Activated CD8-positive, alpha-beta T cell treated with anti-CD3 and anti-CD28 coated beads for 36 hours (primary cell): ENCODE measurements at regions not wholly inside any gene's neighbourhood (a gene's known extent, or its start where the extent isn't known, plus 50 kb on each side); places are given as distances from the start of the nearest gene placed in this dataset.

Experiments used
- ATAC-seq: fragments of 200-7000 bp; cut with Tn5 transposase; one replicate; pipeline ENCODE4 v1.10.0; 2021; ENCODE audit warnings: mild to moderate bottlenecking, moderate library complexity
- CTCF ChIA-PET: fragments of 350-600 bp; sonication (Branson Sonifier 250); formaldehyde crosslinking; loops from one replicate; lab custom pipeline; 2021; ENCODE audit warnings: antibody characterized with exemption; lab: Charles Lee
- POLR2A ChIA-PET: fragments of 350-600 bp; sonication (Branson Sonifier 250); formaldehyde crosslinking; loops from one replicate; lab custom pipeline; 2021; ENCODE audit warnings: antibody characterized with exemption; lab: Charles Lee
- DNase-seq: peaks from one replicate; pipeline ENCODE4 v3.0.0-alpha.2; 2020
- H3K27ac Mint-ChIP-seq: one replicate; pipeline ENCODE4 v1.8.0; 2021; ENCODE audit warnings: mild to moderate bottlenecking, mixed read lengths
- H3K27me3 Mint-ChIP-seq: one replicate; pipeline ENCODE4 v1.8.0; 2021; ENCODE audit warnings: mixed read lengths
- H3K36me3 Mint-ChIP-seq: one replicate; pipeline ENCODE4 v1.8.0; 2021; ENCODE audit warnings: low read depth, mixed read lengths
- H3K4me1 Mint-ChIP-seq: one replicate; pipeline ENCODE4 v1.8.0; 2021; ENCODE audit warnings: low read depth, mixed read lengths
- H3K4me3 Mint-ChIP-seq: one replicate; pipeline ENCODE4 v1.8.0; 2021; ENCODE audit warnings: mild to moderate bottlenecking, moderate library complexity, mixed read lengths
- H3K9me3 Mint-ChIP-seq: one replicate; pipeline ENCODE4 v1.8.0; 2021; ENCODE audit warnings: mixed read lengths
- intact Hi-C: fragments of 100-400 bp; cut with micrococcal nuclease; formaldehyde crosslinking; loops from one replicate; pipeline ENCODE4 v1.10.0; 2022
- TF ChIP-seq, protein P1 (sequence below): fragments of 200-600 bp; IDR thresholded peaks from one replicate; pipeline ENCODE4 v1.8.0; 2022; ENCODE audit warnings: antibody characterized with exemption, mild to moderate bottlenecking

DNA sequence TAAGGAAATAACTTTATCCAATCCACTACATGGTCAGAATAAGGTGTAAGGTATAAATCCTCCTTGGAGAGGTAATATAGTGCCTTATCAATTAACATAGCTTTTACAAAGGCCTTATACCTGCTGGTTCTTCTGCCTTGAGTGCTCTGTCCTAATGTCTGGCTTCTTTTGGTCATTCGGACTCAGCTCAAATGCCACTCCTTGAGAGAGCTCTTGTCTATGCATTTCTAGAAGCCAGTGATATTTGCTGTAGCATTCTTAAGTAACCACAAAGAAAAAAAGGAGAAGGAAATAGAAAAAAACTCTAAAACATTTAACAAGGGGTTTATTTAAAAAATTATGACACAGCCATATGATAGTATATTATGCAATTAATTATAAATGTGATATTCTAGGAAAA is 444.8 kb upstream of the SLIT2 start:
- Mint-ChIP-seq H3K4me3 (no peak overlapping the region), H3K4me1 (no peaks in the 10 kb centered on the region), H3K27ac (no peak overlapping the region), H3K9me3 (peaks cover 7% of the 10 kb centered on the region), H3K27me3 (no peaks in the 10 kb centered on the region), H3K36me3 (no peaks in the 10 kb centered on the region)
- DNase-seq: no peak
- CTCF ChIA-PET: no interaction called here
- POLR2A ChIA-PET: no interaction called here
- TF ChIP-seq, protein P1, sequence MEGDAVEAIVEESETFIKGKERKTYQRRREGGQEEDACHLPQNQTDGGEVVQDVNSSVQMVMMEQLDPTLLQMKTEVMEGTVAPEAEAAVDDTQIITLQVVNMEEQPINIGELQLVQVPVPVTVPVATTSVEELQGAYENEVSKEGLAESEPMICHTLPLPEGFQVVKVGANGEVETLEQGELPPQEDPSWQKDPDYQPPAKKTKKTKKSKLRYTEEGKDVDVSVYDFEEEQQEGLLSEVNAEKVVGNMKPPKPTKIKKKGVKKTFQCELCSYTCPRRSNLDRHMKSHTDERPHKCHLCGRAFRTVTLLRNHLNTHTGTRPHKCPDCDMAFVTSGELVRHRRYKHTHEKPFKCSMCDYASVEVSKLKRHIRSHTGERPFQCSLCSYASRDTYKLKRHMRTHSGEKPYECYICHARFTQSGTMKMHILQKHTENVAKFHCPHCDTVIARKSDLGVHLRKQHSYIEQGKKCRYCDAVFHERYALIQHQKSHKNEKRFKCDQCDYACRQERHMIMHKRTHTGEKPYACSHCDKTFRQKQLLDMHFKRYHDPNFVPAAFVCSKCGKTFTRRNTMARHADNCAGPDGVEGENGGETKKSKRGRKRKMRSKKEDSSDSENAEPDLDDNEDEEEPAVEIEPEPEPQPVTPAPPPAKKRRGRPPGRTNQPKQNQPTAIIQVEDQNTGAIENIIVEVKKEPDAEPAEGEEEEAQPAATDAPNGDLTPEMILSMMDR: no peak
- no peak for ATAC-seq
- intact Hi-C loops: no loop called here

DNA sequence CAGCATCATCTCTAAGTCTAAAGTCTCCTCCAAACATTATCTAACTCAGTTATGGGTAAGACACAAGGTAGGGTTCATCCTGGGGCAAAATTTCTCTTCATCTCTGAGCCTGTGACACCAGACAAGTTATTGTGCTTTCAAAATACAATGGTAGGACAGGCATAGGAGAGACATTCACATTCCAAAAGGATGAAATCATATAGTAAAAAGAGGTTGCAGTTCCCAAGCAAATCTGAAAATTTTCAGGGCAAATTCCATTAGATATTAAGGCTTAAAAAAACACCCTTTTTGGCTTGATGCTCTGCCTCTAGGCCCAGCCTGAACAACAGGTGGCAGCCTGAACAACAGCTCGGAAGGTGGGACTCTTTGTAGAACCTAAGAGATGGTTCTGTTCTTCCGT is 448.3 kb upstream of the SLIT2 start:
- no peaks in the 10 kb centered on the region for H3K27me3 Mint-ChIP-seq
- ChIA-PET CTCF (no interaction called here), POLR2A (no interaction called here)
- no peak for DNase-seq
- peaks cover 7% of the 10 kb centered on the region for H3K9me3 Mint-ChIP-seq
- H3K4me3 Mint-ChIP-seq: no peak overlapping the region
- H3K36me3 Mint-ChIP-seq: no peaks in the 10 kb centered on the region
- H3K4me1 Mint-ChIP-seq: no peaks in the 10 kb centered on the region
- no peak overlapping the region for H3K27ac Mint-ChIP-seq
- no peak for ATAC-seq
- TF ChIP-seq, protein P1: no peak
- intact Hi-C loops: no loop called here

DNA sequence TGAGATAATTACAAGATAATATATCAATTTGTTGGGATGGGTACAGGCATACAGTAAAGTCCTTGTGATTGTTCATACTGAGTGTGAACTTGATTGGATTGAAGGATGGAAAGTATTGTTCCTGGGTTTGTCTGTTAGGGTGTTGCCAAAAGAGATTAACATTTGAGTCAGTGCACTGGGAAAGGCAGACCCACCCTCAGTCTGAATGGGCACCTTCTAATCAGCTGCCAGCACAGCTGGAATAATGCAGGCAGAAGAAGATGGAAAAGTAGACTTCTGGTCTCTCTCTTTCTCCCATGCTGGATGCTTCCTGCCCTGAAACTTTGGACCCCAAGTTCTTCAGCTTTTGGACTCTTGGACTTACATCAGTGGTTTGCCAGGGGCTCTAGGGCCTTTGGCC is 457.9 kb upstream of the SLIT2 start:
- Mint-ChIP-seq H3K27me3 (no peaks in the 10 kb centered on the region), H3K27ac (no peak overlapping the region), H3K36me3 (no peaks in the 10 kb centered on the region), H3K4me1 (no peaks in the 10 kb centered on the region), H3K4me3 (no peak overlapping the region), H3K9me3 (peaks cover 15% of the 10 kb centered on the region)
- ATAC-seq: no peak
- ChIA-PET CTCF (no interaction called here), POLR2A (no interaction called here)
- TF ChIP-seq, protein P1: no peak
- intact Hi-C loops: no loop called here
- DNase-seq: no peak

DNA sequence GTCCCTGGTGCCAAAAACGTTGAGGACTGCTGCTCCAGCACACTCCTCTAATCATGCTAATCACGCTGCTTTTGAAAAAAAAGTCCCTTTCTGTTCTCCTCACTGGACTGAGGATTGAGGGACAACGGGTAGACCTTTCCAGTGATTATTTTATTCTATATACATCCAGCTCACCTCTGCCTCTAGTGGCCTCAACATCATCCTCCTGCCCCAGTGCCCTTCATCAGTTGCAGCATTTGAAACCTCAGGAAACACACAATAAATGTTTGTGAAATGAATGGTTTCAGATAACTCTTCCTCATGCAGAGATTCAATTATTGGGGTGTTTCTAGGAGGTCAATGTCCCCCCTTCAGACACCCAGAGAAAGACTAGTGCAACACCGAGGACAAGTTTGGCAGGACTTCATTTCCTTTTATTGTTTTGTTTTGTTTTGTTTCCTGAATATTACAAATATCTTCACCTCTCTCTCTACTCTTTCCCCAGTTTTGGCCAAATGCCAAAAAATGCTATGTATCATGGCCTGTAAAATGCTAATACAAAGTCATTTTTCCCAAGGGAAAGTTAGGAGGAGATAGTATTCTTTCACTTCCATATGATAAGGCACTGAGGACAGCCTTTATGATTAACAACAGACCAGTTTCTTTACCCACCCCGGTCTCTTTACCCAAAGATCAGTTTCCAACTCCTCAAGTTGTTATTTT is 460.1 kb upstream of the SLIT2 start:
- ChIA-PET CTCF (no interaction called here), POLR2A (no interaction called here)
- TF ChIP-seq, protein P1: no peak
- H3K9me3 Mint-ChIP-seq: peaks cover 6% of the 10 kb centered on the region
- no peak overlapping the region for H3K27ac Mint-ChIP-seq
- no peaks in the 10 kb centered on the region for H3K4me1 Mint-ChIP-seq
- no peaks in the 10 kb centered on the region for H3K36me3 Mint-ChIP-seq
- intact Hi-C loops: no loop called here
- DNase-seq: no peak
- H3K27me3 Mint-ChIP-seq: no peaks in the 10 kb centered on the region
- no peak overlapping the region for H3K4me3 Mint-ChIP-seq
- no peak for ATAC-seq

DNA sequence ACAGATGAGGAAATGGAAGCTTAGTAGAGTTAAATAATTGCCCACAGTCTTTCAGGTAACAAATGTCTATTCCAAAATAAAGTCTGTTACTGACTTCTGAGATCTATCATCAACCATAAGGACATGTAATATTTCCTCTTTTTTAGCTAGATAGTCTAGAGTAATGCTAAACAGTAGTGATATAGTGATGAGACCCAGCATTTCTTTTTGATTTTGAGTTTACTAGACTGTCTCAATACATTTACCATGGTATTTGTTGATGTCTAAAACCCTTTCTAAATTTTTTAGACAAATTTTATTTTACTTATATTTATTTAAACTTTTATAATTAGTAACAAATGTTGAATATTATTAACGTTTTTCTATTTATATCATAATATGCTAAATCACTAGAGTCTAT is 465.1 kb upstream of the SLIT2 start:
- ATAC-seq: no peak
- H3K4me1 Mint-ChIP-seq: no peaks in the 10 kb centered on the region
- no peaks in the 10 kb centered on the region for H3K27me3 Mint-ChIP-seq
- H3K4me3 Mint-ChIP-seq: no peak overlapping the region
- H3K36me3 Mint-ChIP-seq: no peaks in the 10 kb centered on the region
- no peak overlapping the region for H3K27ac Mint-ChIP-seq
- no peak for DNase-seq
- TF ChIP-seq, protein P1: no peak
- ChIA-PET POLR2A (no interaction called here), CTCF (no interaction called here)
- intact Hi-C loops: no loop called here
- H3K9me3 Mint-ChIP-seq: peaks cover 18% of the 10 kb centered on the region
